IPS-11a (cell line): ENCODE measurements at regions not wholly inside any gene's neighbourhood (a gene's known extent, or its start where the extent isn't known, plus 50 kb on each side); places are given as distances from the start of the nearest gene placed in this dataset.

Experiments used
- H3K4me3 ChIP-seq: one replicate; pipeline ENCODE4 v1.5.1; 2013; ENCODE audit warnings: low read depth, low read length, control low read depth

DNA sequence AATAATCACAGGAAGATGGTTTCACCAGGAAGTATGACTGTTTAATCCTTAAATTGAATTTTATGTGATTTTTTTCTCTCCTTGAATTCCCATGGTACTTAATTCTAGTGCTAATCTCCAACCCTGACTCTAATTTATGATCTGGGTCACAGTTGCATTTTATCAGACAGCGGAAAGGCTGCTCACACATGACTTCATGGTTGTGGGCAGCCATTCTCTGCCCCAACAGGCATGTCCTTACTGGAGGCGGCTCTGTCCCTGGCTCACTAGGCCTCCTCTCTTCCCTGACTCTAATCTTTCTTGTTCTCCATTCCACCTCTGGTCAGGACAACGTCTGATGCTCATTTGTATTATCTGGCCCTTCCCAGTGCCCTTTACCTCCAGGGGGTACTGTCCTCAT lies 184.4 kb downstream of the CHST1 start:
- no peak overlapping the region for H3K4me3 ChIP-seq

DNA sequence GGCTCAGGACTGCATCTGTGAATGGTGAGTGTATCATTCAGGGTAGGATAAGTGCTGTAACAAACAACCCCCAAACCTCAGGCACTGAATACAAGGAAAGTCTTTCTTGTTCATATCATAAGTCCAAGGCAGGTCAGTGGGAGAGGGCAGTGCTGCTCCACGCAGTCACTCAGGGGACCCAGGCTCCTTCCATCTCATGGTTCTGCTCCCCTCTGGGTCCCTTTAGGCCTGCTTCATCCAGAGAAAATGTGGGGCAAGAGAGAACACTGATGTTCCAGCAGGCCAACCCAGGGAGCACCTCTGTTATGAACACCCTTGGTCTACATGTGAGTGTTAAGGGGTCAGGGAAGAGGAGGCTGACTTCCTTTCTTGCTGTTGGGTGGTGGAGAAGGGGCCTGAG lies 187.8 kb downstream of the CHST1 start:
- H3K4me3 ChIP-seq, result no peak overlapping the region

DNA sequence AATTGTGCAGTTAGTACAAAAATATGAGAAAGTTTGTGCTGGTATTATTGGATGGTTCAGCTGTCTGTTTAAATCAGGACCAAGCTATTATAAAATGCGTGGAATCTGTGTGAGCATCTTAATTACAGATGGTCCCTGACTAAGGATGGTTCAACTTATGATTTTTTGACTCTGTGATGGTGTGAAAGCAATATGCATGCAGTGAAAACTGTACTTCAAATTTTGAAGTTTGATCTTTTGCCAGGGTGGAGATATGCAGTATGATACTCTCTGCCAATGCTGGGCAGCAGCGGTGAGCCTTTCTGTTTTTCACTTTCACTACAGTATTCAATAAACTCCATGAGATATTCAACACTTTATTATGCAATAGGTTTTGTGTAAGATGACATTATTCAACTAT lies 189.3 kb downstream of the CHST1 start:
- H3K4me3 ChIP-seq, result no peak overlapping the region

DNA sequence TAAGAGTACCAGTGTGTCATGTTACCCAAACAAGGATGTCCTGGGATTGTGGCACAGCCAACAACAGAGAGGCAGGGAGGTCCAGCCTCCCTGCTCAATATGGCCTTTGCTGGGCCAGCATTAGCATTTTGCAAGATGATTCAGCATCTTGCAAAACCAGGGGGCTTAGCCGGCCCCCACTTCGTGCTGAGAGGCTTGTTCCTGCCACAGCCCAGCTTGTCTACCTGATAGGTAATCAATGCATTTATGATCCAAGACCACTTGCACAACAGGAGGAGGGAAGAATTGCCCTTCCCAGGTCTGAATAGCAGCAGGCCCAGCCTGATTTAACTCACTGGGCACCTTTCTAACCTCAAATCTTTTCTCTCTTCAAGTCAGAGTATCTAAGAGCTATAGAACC lies 189.0 kb upstream of the SYT13 start:
- no peak overlapping the region for H3K4me3 ChIP-seq

DNA sequence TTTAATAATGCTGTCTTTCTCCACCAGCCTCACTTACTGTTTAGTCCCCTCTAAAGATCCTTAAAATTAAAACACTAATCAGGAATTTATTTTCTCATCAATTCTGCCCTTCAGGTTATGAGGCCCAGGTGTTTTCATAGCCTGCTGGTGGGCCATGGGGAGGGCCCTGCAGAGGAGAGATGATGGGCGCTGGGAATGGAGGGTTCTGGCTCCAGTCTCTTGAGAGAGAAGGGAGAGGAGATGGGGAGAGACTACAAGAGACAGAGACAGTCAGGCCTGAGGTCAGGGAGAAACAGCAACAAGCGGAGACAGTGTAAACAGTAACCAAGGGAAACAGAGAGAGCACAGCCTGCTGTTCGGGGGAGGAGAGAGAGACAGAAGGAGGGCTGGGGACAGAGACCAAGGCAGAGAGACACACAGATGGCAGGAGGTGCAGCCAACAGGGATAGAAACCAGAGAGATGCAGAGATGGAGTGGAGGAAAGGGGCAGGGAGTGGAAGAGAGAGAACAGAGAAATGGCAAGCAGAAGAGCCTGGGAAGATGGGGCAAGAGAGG lies 187.3 kb upstream of the SYT13 start:
- no peak overlapping the region for H3K4me3 ChIP-seq

DNA sequence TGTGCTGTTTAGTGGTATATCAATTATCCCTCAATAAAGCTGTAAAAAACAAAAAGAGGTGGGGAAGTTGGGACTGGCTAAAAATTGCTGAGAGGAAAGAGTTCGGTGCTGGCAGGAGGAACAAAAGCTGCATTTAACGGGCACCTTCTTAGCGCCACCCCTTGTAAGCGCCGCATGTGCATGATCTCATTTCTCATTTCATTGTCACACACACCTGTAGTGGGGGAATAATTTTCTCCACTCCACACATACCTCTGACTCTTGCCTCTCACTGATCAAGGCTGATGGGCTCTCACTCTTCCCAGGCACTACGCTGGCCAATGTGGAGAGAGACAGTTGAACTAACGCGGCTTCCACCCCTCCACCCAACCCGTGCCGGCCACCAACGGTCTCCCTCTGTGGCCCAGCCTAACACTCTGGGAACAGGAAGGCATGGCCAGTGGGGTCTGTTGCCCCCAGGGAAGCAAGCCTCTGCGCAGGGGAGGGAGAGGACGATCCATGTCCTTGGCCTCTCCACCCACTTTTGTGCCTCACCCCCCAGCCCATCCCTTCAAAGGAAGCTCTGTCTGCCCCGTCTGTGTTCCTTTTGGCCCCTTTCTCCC lies 186.7 kb upstream of the SYT13 start:
- H3K4me3 ChIP-seq, result no peak overlapping the region

DNA sequence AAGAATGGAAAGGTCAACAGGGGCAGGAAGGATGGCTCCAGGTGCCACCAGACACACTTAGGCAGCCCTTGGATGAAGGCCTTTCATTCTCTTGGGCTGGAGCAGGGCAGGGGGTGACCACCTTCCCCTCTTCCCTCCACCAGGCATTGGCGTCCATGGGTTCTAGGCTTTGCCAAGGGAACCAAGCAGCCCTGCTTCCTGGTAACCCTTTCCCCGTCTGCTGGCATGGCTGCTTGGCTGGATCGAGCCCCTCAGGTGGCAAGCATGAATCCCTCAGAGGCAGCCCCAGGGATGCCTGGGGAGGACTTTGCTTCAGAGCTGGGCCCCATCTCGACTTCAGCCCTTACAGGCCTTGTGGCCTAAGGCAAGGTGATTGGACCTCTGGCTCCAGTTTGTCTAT lies 185.1 kb upstream of the SYT13 start:
- H3K4me3 ChIP-seq, result no peak overlapping the region

DNA sequence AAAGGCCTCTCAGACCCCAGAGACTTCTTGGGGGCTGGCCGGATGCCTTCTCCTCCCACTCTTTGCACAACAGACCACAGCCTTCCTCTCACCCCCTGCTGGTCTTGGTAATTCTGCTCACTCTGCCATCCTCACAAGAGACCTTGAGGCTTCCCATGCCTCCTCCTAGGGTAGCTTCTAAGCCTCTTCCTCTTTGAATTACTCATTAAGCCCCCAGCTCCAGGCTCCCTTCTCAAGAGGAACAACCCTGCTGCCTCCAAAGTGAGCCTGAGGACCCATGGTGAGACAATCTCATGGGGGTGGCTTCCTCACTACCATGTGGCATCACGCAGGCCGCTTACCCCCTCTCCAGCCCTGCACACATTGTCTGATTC lies 184.6 kb upstream of the SYT13 start:
- no peak overlapping the region for H3K4me3 ChIP-seq

DNA sequence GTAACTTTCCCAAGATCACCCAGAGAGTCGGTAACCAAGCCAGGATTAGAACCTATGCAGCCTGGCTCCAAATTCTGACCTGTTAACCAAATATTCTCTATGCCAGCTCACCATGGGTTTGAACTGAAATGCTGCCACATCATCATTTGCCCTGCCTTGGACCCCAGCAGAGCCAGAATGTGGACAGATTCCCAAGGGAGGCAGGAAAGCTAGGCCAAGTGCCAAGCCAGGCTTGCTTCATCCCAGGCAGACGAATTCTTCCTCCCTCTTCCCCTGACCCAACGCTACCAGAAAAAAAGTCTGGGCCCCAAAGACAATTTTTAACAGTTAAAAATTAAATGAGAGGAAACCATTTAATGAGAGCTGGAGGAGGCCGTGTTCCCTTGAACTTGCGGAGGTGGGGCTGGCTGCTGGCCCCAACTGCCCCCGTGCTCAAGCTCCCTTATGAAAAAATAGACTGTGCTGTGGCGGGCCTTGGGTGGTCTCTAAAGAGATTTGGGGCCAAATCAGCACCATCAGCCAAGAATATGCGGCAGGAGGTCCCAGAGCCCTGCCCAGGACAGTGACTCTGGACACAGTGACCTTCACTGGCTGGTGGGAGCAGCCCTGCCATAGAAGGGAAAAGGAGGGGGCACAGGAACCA lies 184.1 kb upstream of the SYT13 start:
- no peak overlapping the region for H3K4me3 ChIP-seq

DNA sequence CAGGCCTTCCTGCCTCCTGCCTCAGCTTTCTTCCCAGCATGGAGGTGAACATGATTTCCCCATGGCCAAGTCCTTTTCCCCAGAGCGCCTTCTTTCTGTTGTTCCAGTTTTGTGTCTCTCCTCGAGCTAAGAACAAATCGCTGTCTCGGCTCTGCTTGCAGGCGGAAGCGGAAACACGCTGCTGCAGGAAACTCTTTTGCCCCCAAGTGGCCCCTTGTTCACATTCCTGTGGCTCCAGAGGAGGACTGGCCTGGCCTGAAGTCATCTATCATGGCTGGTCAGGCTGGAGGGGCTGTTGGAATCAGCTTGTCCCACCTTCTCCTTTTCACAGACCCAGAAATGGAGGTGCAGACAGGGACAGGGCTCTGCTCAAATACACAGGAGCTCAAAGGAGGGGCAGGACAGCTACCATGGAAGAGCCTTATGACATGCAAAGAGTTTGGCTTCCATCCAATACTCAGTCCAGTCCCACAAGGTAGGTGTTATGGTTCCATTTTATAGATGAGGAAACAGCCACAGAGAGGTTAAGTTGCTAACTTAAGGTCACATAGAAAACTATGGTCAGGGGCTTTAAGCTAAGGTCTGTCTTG lies 182.2 kb upstream of the SYT13 start:
- no peak overlapping the region for H3K4me3 ChIP-seq

DNA sequence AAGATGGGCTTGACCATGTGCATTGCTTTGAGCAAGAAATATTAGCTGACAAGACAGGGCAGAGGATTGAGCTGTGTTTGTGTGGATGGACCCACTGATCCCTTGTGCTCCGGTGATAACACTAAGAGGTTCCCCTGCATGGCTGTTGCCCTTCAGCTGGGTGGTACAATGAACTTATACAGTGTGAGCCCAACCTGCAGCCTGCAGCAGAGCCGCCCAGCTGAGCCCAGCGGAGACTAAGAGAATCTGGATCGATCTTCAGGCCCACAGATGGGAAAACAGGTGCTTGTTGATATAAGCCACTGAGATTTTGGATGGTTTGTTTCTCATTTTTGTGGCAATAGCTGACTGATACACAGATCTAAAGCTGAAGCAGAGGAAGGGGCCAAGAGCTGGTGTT lies 177.4 kb upstream of the SYT13 start:
- H3K4me3 ChIP-seq, result no peak overlapping the region

DNA sequence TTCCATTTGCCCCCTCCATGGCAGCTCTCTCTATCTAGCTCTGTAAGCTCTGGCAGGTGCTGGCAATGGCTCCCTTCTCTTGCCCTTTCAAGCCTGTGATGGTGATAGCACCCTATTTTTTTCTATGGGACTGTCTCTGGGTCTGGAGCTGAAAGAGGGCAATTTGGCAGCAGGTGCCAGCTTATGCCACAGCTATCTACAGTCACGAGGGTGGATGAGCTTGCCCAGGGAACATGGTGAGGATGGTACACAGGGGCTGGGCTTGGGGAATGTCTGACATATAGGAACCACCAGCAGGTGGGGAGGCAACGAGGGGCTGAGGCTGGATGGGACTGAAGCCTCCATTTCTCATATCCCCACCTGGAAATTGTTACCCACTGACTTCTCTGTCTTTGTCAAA lies 175.4 kb upstream of the SYT13 start:
- H3K4me3 ChIP-seq, result no peak overlapping the region

DNA sequence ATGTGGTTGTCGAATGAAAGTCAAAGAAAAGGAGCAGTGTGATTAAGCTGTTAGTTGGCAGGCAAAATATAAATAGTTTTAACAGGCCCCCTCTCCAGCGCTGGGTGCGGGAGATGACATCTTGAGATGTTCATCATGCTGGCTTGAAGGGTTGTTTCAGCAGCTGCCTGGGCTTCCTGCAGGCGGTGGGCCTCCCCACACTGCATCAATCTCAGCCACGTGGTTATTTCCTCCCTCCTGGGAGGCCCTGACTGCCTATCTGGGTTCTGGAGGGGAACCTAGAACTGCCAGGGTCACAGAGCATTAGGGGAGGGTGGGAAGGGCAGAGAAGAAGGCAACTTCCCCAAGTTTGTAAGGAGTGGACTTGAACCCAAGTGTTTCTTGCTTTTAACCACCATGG lies 173.3 kb upstream of the SYT13 start:
- no peak overlapping the region for H3K4me3 ChIP-seq

DNA sequence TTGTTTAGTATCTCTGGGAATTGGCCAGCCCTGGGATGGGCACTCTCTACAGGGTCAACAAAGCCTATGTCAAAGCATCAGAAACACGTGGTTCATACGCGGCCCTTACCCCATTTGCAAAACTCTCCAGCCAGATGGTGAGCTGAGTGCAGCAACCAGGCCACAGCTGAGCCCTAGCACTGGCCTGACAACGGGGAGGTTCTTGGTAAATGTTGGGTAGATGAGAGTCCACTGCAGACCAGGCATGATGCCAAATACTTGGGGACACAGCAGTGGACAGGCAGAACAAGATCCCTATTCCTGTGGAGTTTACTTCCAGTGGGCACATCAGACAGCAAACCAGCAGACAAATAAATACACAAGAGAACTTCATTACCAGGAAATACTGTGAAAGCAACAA lies 172.1 kb upstream of the SYT13 start:
- H3K4me3 ChIP-seq, result no peak overlapping the region

DNA sequence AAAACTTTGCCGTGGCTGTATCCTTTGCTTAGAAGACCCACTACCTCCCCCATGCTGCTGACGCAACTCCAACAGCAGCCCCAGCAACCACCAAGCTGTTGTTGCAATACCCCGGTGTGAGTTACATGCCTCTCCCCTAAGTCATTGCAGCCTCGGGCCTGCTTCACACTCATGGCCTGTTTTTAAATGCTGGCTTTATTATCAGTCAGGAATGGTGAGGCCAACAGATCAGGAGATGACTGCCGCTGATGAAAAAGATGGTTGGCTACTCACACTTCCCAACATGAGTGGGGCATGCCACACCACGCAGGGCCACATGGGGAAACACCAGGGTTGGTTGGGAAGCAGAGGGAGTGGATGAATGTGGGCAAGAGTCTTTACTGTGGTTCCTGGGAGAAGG lies 171.5 kb upstream of the SYT13 start:
- H3K4me3 ChIP-seq, result no peak overlapping the region

DNA sequence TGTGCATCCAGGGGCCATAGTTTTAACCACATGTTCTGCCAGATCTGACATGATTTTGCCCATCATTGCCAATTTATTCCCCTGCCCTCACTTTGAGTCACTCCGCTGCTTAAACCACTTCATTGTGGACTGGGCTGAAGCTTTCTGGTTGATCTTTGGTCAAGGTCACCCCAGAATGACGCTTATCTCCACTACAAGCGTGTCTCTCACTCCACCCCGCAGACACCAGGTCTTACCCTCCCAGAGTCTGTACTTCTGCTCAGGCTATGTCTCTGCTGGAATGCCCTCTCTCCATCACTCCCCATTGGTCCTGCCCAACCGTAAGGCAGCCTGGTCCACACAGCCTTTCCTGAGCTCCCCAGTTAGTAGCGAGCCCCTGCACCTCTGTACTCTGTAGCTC lies 170.5 kb upstream of the SYT13 start:
- no peak overlapping the region for H3K4me3 ChIP-seq

DNA sequence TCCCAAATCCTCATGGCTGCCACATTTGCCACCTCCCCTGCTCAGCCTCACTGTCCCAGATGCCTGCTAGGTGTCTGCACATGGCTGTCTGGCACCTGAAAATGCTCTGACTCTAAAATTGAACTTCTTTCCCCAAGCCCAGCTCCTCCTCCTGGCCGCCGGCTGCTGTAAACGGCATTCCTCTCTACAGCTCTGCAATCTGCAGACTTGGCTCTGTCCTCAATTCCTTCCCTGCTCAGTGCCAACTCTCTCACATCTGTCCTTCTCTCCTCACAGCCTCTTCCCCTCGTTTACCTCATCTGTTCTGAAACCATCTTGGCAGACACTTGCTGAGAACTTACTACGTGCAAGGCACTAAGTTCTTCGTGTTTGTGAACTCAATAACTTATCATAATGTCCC lies 169.4 kb upstream of the SYT13 start:
- no peak overlapping the region for H3K4me3 ChIP-seq

DNA sequence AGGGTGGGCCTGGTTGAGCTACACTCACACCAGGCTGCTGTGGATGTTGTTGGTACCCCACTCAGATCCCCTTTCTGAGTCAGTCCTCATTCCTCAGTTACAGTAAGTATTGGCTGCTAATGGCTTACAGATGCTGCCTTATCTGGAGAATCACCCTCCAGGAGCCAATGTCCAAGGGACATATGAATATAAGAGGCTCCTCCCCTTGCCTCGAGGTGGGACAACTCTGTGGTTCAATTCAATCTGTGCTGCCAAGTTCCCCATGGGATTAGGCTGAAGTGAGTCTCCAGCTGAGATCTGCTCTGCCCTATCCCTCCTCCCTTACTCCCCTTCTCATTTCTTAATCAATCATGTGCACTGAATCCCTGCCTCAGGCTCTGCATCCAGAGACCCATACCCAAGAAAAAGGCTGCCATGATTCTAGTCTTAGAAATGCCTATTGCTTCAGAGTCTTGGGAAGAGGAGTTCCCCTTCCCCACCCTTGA lies 168.8 kb upstream of the SYT13 start:
- no peak overlapping the region for H3K4me3 ChIP-seq

DNA sequence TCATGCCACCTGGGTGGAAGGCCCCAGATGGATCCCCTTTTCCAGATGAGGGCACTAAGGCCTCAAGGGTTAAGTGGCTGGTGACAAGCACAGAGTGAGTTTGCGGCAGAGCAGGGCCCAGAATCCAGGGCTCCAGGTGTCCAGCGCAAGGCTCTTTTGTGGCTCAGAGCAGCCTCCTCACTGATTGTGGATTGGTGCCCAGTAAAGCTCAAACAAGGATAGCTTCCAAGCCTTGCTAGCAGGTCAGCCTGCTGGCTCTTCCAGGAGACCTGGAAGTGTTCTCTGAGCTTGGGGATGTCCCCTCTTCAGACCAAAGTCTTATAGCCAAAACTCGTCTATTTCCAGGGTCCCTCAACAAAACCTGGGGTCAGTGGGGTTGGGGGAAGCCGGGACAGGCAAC lies 167.6 kb upstream of the SYT13 start:
- no peak overlapping the region for H3K4me3 ChIP-seq

DNA sequence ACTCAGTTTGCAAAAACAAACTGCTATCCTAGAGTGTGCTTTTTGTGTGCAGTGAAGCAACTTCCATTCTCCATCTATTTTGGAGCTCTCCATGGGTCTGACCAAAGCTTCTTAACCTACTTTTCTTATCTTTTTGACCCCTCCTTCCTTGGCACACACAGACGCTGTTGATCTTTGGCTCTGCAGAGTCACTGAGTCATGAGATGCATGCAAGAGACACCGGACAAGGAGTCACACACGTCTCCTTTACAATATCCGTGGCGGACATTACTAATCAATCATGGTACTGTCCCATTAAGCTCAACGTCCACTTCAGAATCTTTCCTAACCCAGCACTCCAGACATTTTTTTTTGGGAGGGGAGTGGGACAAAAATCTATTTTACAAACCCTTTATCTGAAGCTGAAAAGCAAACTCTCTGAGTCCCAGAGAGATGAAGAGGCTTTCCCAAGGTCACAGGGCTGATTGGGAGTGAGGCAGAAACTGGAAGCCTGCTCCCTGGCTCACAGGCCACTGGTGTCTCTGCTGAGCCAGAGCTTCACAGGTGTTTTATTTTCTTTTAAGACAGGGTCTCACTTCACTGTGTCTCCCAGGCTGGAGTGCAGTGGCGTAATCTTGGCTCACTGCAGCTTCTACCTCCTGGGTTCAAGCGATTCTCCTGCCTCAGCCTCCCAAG lies 165.8 kb upstream of the SYT13 start:
- no peak overlapping the region for H3K4me3 ChIP-seq

DNA sequence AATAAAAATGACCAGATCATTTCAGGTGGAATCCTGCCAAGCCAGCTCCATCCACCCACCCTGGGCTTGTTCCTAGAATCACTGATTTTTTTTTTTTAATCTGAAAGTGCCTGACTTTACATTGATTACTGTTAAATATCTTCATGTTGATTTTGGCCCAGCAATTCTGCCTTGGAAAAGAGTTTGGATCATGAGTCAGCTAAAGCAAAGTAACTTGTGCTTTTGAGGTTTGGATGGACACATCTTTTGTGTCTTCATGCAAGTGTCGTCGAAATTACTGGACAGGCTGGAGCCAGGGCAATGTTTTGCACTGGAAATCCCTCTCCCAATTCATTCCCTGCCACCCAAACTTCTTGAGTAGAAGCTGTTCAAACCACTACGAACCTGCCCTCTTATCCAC lies 164.0 kb upstream of the SYT13 start:
- H3K4me3 ChIP-seq, result no peak overlapping the region

DNA sequence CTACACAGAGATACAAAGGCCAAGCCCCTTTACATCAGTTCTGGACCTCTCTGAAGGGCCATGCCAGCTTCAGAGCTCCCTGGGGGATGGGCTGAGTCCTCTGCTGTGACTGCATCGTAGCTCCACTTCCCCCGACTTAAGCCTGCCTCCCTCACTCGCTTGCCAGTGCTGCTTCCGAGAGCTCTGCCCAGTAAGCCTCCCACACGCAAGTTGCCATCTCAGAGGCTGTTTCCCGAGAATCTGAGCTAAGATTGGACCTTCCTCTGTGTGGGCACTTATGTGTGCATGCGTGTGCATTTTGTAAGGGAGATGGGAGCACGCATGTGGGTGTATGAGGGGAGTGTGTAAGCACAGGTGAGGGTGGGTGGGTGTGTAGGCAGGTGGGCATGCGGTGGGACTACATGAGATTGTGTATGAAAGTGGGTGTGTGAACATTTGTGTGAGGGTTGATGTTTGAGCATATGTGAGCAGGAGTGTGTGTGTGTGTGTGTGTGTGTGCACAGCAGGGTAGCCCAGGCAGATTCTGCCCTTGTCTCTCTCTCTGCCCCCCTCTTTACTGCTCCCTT lies 163.0 kb upstream of the SYT13 start:
- no peak overlapping the region for H3K4me3 ChIP-seq
